Esophagus muscularis mucosa (tissue), 4 donors: ENCODE measurements at regions not wholly inside any gene's neighbourhood (a gene's known extent, or its start where the extent isn't known, plus 50 kb on each side); places are given as distances from the start of the nearest gene placed in this dataset.

Source experiments
- CTCF ChIP-seq, 3 experiments: fragments of 200-600 bp in 2 of 3; fragments of 450-650 bp in 1 of 3; sonication (generic) in 2 of 3; IDR thresholded peaks; one replicate each; pipeline ENCODE4 v1.5.1; 2017 to 2019; ENCODE audit warnings: antibody characterized with exemption in 3 of 3, mild to moderate bottlenecking in 2 of 3, moderate library complexity in 1 of 3
- EP300 ChIP-seq: sonication (generic); formaldehyde crosslinking; IDR thresholded peaks from one replicate; pipeline ENCODE4 v1.6.1; 2017; ENCODE audit warnings: antibody characterized with exemption
- POLR2A ChIP-seq: fragments of 450-650 bp; IDR thresholded peaks from one replicate; pipeline ENCODE4 v1.6.1; 2017; ENCODE audit warnings: antibody characterized with exemption, moderate library complexity, mild to moderate bottlenecking, low read depth
- POLR2AphosphoS5 ChIP-seq, 2 donors: sonication (generic); formaldehyde crosslinking; IDR thresholded peaks; one replicate each; pipeline ENCODE4 v1.6.1; 2017; ENCODE audit warnings: antibody characterized with exemption in 2 of 2

- TF ChIP-seq POLR2AphosphoS5 (IDR thresholded peaks at IDR 0.05) (no peak), CTCF (IDR thresholded peaks at IDR 0.05) (no peak), POLR2A (no peak), EP300 (no peak)
Measured at GRCh38 chr4:119788349-119789266, 160.0 kb upstream of the PDE5A start.
